ENCODE measurements at regions not wholly inside any gene's neighbourhood (a gene's known extent, or its start where the extent isn't known, plus 50 kb on each side); places are given as distances from the start of the nearest gene placed in this dataset.

- Histone ChIP-seq H3K4me3 (ENCODE audit: insufficient read depth, low read depth, low read length) (no peak overlapping the region), H3K79me2 (ENCODE audit: insufficient read depth, low read length) (no peaks in the 10 kb centered on the region), H3K27ac (ENCODE audit: low read depth, low read length) (no peak overlapping the region), H3K36me3 (ENCODE audit: insufficient read depth, low read length) (no peaks in the 10 kb centered on the region), H4K20me1 (ENCODE audit: insufficient read depth, low read length) (no peaks in the 10 kb centered on the region), H3K4me2 (ENCODE audit: low read length) (no peak overlapping the region), H3K9me3 (ENCODE audit: insufficient read depth, low read depth, low read length) (no peaks in the 10 kb centered on the region), H2AFZ (ENCODE audit: low read depth, low read length) (no peak overlapping the region), H3K27me3 (ENCODE audit: insufficient read depth, low read length) (no peaks in the 10 kb centered on the region), H3K4me1 (ENCODE audit: insufficient read depth, low read length) (no peaks in the 10 kb centered on the region), H3K9ac (ENCODE audit: low read length) (no peak overlapping the region)
- H3K9me3 Mint-ChIP-seq (ENCODE audit: unreplicated experiment) = peaks cover 5% of the 10 kb centered on the region
- peaks cover 2% of the 10 kb centered on the region for H3K27me3 Mint-ChIP-seq (ENCODE audit: low read depth, unreplicated experiment)
- H3K4me1 Mint-ChIP-seq (ENCODE audit: low read depth, unreplicated experiment) = peaks cover 6% of the 10 kb centered on the region
- FAIRE-seq (no peak), DNase-seq (ENCODE audit: low read depth) (no peak)
- H3K27ac Mint-ChIP-seq (ENCODE audit: unreplicated experiment) = no peak overlapping the region
- no peak for TF ChIP-seq EZH2 (IDR thresholded peaks at IDR 0.05; ENCODE audit: insufficient read depth, low read length)
- TF ChIP-seq, protein P1, sequence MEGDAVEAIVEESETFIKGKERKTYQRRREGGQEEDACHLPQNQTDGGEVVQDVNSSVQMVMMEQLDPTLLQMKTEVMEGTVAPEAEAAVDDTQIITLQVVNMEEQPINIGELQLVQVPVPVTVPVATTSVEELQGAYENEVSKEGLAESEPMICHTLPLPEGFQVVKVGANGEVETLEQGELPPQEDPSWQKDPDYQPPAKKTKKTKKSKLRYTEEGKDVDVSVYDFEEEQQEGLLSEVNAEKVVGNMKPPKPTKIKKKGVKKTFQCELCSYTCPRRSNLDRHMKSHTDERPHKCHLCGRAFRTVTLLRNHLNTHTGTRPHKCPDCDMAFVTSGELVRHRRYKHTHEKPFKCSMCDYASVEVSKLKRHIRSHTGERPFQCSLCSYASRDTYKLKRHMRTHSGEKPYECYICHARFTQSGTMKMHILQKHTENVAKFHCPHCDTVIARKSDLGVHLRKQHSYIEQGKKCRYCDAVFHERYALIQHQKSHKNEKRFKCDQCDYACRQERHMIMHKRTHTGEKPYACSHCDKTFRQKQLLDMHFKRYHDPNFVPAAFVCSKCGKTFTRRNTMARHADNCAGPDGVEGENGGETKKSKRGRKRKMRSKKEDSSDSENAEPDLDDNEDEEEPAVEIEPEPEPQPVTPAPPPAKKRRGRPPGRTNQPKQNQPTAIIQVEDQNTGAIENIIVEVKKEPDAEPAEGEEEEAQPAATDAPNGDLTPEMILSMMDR (IDR thresholded peaks at IDR 0.05; ENCODE audit: insufficient read depth, low read depth, low read length) = no peak
- H3K4me3 Mint-ChIP-seq (ENCODE audit: unreplicated experiment) = no peak overlapping the region
- H3K36me3 Mint-ChIP-seq (ENCODE audit: low read depth, unreplicated experiment) = no peaks in the 10 kb centered on the region
Measured at GRCh38 chr3:168275662-168276061, 179.9 kb upstream of the GOLIM4 start.

GRCh38 chr3:168273917-168274316 is 178.2 kb upstream of the GOLIM4 start:
- Mint-ChIP-seq H3K9me3 (ENCODE audit: unreplicated experiment) (peaks cover 5% of the 10 kb centered on the region), H3K27me3 (ENCODE audit: low read depth, unreplicated experiment) (peaks cover 2% of the 10 kb centered on the region), H3K27ac (ENCODE audit: unreplicated experiment) (no peak overlapping the region), H3K4me1 (ENCODE audit: low read depth, unreplicated experiment) (peaks cover 6% of the 10 kb centered on the region), H3K4me3 (ENCODE audit: unreplicated experiment) (no peak overlapping the region), H3K36me3 (ENCODE audit: low read depth, unreplicated experiment) (no peaks in the 10 kb centered on the region)
- H3K36me3 ChIP-seq (ENCODE audit: insufficient read depth, low read length) = no peaks in the 10 kb centered on the region
- no peaks in the 10 kb centered on the region for H4K20me1 ChIP-seq (ENCODE audit: insufficient read depth, low read length)
- no peaks in the 10 kb centered on the region for H3K9me3 ChIP-seq (ENCODE audit: insufficient read depth, low read depth, low read length)
- DNase-seq (ENCODE audit: low read depth) (no peak), FAIRE-seq (no peak)
- peaks cover 4% of the 10 kb centered on the region for H3K27me3 ChIP-seq (ENCODE audit: insufficient read depth, low read length)
- no peaks in the 10 kb centered on the region for H3K79me2 ChIP-seq (ENCODE audit: insufficient read depth, low read length)
- H3K27ac ChIP-seq (ENCODE audit: low read depth, low read length) = no peak overlapping the region
- no peak overlapping the region for H3K9ac ChIP-seq (ENCODE audit: low read length)
- H3K4me2 ChIP-seq (ENCODE audit: low read length) = no peak overlapping the region
- no peak overlapping the region for H3K4me3 ChIP-seq (ENCODE audit: insufficient read depth, low read depth, low read length)
- no peak overlapping the region for H2AFZ ChIP-seq (ENCODE audit: low read depth, low read length)
- no peaks in the 10 kb centered on the region for H3K4me1 ChIP-seq (ENCODE audit: insufficient read depth, low read length)
- TF ChIP-seq, protein P1 (IDR thresholded peaks at IDR 0.05; ENCODE audit: insufficient read depth, low read depth, low read length) = no peak
- TF ChIP-seq EZH2 (IDR thresholded peaks at IDR 0.05; ENCODE audit: insufficient read depth, low read length) = no peak

- H2AFZ ChIP-seq (ENCODE audit: low read depth, low read length) = no peak overlapping the region
- H3K4me1 ChIP-seq (ENCODE audit: insufficient read depth, low read length) = no peaks in the 10 kb centered on the region
- H3K9me3 ChIP-seq (ENCODE audit: insufficient read depth, low read depth, low read length) = no peaks in the 10 kb centered on the region
- FAIRE-seq = no peak
- H3K9ac ChIP-seq (ENCODE audit: low read length) = no peak overlapping the region
- H3K4me3 ChIP-seq (ENCODE audit: insufficient read depth, low read depth, low read length) = no peak overlapping the region
- H3K4me1 Mint-ChIP-seq (ENCODE audit: low read depth, unreplicated experiment) = peaks cover 6% of the 10 kb centered on the region
- H3K36me3 Mint-ChIP-seq (ENCODE audit: low read depth, unreplicated experiment) = no peaks in the 10 kb centered on the region
- H4K20me1 ChIP-seq (ENCODE audit: insufficient read depth, low read length) = no peaks in the 10 kb centered on the region
- H3K36me3 ChIP-seq (ENCODE audit: insufficient read depth, low read length) = no peaks in the 10 kb centered on the region
- no peak overlapping the region for H3K27ac Mint-ChIP-seq (ENCODE audit: unreplicated experiment)
- H3K27me3 Mint-ChIP-seq (ENCODE audit: low read depth, unreplicated experiment) = peaks cover 2% of the 10 kb centered on the region
- no peak overlapping the region for H3K4me2 ChIP-seq (ENCODE audit: low read length)
- H3K27me3 ChIP-seq (ENCODE audit: insufficient read depth, low read length) = peaks cover 4% of the 10 kb centered on the region
- no peak overlapping the region for H3K4me3 Mint-ChIP-seq (ENCODE audit: unreplicated experiment)
- H3K9me3 Mint-ChIP-seq (ENCODE audit: unreplicated experiment) = peaks cover 5% of the 10 kb centered on the region
- no peak for TF ChIP-seq EZH2 (IDR thresholded peaks at IDR 0.05; ENCODE audit: insufficient read depth, low read length)
- TF ChIP-seq, protein P1 (IDR thresholded peaks at IDR 0.05; ENCODE audit: insufficient read depth, low read depth, low read length) = no peak
- no peaks in the 10 kb centered on the region for H3K79me2 ChIP-seq (ENCODE audit: insufficient read depth, low read length)
- no peak overlapping the region for H3K27ac ChIP-seq (ENCODE audit: low read depth, low read length)
- DNase-seq (ENCODE audit: low read depth) = no peak
Measured at GRCh38 chr3:168273036-168273435, 177.3 kb upstream of the GOLIM4 start.
